ENCODE measurements at regions not wholly inside any gene's neighbourhood (a gene's known extent, or its start where the extent isn't known, plus 50 kb on each side); places are given as distances from the start of the nearest gene placed in this dataset.
"Not testable (repeated sequence)": the region's sequence is repeated elsewhere in the genome, so short reads cannot be mapped to it uniquely, and the experiment has no call there.

DNA sequence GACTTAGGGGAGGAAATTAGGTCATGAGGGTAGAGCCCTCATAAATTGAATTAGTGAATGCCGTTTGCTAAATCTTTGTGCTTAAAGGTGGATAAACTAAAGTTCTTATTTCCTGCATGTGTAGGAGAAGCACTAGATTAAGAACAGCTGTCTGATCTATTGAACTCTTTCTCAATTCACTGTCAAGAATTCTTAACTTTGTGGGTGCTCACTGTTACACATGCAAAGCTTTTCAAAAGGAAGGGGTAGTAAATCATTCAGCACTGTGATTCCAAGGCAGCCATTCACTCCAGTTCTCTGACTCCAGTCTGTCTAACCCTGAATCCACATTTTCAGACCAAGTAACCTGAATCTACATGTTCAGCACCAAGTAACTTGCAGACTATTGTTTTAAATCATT is 1520.1 kb downstream of the PCDH18 start:
- Histone ChIP-seq H3K27me3 (no peaks in the 10 kb centered on the region), H3K36me3 (no peaks in the 10 kb centered on the region), H3K9me3 (no peaks in the 10 kb centered on the region), H3K4me3 (no peak overlapping the region)
- no peak for DNase-seq

DNA sequence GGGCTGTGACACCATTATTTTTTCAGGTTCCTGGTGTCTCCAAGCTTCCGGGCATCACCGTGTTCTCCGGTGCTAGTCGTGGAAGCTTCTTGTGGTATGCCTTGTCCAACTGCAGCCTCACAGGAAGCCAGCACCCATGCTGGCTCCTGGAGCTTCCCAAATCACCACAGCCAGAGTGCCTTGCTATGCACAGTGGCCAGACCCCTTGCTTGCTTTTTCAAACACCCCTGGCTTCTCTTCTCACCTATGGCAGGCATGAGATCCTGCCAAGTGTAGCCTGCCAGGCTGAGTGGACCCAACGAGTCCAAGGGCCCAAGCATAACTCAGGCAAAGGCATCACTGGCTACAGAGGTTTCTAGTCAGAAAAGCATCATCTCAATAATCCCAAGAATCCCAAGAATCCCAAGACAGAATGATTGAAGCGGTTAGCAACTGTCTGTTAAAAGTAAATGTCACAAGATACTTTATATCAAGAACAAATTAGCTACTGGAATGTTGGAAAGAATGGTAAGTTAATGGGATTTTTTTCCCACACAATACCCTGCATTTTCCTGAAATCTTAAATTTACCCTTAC is 1522.9 kb downstream of the PCDH18 start:
- no peaks in the 10 kb centered on the region for H3K27me3 ChIP-seq
- H3K4me3 ChIP-seq, result no peak overlapping the region
- no peak for DNase-seq
- no peaks in the 10 kb centered on the region for H3K9me3 ChIP-seq
- H3K36me3 ChIP-seq, result no peaks in the 10 kb centered on the region

GRCh38 chr4:136007991-136008390 is 1524.3 kb downstream of the PCDH18 start:
- Histone ChIP-seq H3K9me3 (no peaks in the 10 kb centered on the region), H3K36me3 (no peaks in the 10 kb centered on the region)
- DNase-seq, result no peak

GRCh38 chr4:136002316-136002715 is 1530.0 kb downstream of the PCDH18 start:
- Histone ChIP-seq H3K27me3 (no peaks in the 10 kb centered on the region), H3K9me3 (no peaks in the 10 kb centered on the region), H3K36me3 (no peaks in the 10 kb centered on the region), H3K4me3 (no peak overlapping the region)
- no peak for DNase-seq

More at GRCh38 chr4:136007991-136008390, 1524.3 kb downstream of the PCDH18 start:
- no peak overlapping the region for H3K4me3 ChIP-seq
- H3K27me3 ChIP-seq, result no peaks in the 10 kb centered on the region

DNA sequence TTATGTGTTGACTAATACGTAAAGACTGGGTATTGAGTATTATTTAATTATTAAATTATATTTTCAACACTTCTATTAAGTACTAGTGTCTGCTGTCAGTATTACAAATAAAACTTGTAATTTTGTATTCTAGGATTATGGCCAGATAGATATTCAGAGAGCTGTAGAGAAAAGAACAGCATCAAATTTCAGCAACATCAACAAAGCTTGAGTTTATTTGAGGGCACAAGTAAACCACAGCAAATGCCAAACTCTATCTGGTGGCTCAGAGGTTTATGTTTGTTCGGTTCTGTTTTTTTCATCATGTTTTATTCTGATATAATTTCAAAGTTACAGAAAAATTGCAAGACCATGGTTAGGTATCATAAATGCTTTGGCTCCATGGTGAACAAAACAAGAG is 1530.5 kb downstream of the PCDH18 start:
- Histone ChIP-seq H3K27me3 (no peaks in the 10 kb centered on the region), H3K4me3 (no peak overlapping the region), H3K9me3 (no peaks in the 10 kb centered on the region), H3K36me3 (no peaks in the 10 kb centered on the region)
- no peak for DNase-seq

- no peak for DNase-seq
- H3K36me3 ChIP-seq, result no peaks in the 10 kb centered on the region
- H3K27me3 ChIP-seq, result no peaks in the 10 kb centered on the region
- no peak overlapping the region for H3K4me3 ChIP-seq
- no peaks in the 10 kb centered on the region for H3K9me3 ChIP-seq
Observed at GRCh38 chr4:136000246-136000645, 1532.0 kb downstream of the PCDH18 start.

- Histone ChIP-seq H3K9me3 (no peaks in the 10 kb centered on the region), H3K27me3 (no peaks in the 10 kb centered on the region), H3K4me3 (no peak overlapping the region), H3K36me3 (no peaks in the 10 kb centered on the region)
- DNase-seq, result no peak
Observed at GRCh38 chr4:135994360-135994759, 1537.9 kb downstream of the PCDH18 start.

DNA sequence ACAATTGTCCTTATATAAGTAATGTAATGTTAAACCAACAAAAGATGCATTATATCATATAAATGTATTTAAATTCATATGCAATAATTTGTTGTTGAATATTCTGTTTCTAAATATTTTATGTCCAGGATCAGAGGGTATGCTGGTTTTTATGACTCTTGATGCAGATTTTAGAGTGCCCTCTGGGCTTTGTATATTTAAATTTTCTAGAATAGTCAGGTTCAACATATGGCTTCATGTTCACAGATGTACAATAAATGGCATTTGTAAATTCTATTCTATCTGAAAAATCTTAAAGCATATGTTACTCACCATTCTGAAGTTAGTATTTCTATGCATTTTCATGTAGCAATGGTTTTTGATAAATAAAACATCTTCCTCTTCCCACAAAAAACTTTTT is 1555.4 kb downstream of the PCDH18 start:
- Histone ChIP-seq H3K4me3 (no peak overlapping the region), H3K36me3 (no peaks in the 10 kb centered on the region), H3K27me3 (no peaks in the 10 kb centered on the region), H3K9me3 (no peaks in the 10 kb centered on the region)
- no peak for DNase-seq

DNA sequence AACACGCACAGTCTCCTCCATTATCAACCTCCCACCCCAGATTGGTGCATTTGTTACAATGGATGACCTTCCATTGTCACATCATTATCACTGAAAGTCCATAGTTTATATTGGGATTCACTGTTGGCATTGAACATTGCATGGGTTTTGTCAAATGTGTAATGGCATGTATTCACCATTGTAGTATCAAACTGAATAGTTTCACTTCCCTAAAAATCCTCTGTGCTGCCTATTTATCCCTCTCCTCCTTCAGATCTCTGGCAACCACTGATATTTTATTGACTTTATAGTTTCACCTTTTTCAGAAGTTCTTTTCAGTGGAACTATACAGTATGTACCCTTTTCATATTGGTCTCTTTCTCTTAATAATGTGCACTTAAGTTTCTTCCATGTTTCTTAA is 1565.4 kb downstream of the PCDH18 start:
- Histone ChIP-seq H3K4me3 (no peak overlapping the region), H3K27me3 (no peaks in the 10 kb centered on the region), H3K36me3 (no peaks in the 10 kb centered on the region), H3K9me3 (no peaks in the 10 kb centered on the region)
- DNase-seq, result no peak

GRCh38 chr4:135963009-135963408 is 1569.3 kb downstream of the PCDH18 start:
- no peaks in the 10 kb centered on the region for H3K9me3 ChIP-seq
- no peaks in the 10 kb centered on the region for H3K36me3 ChIP-seq
- no peaks in the 10 kb centered on the region for H3K27me3 ChIP-seq
- no peak for DNase-seq
- no peak overlapping the region for H3K4me3 ChIP-seq

GRCh38 chr4:135949931-135950330 is 1582.4 kb downstream of the PCDH18 start:
- no peak for DNase-seq
- Histone ChIP-seq H3K9me3 (no peaks in the 10 kb centered on the region), H3K36me3 (no peaks in the 10 kb centered on the region), H3K4me3 (no peak overlapping the region), H3K27me3 (no peaks in the 10 kb centered on the region)

DNA sequence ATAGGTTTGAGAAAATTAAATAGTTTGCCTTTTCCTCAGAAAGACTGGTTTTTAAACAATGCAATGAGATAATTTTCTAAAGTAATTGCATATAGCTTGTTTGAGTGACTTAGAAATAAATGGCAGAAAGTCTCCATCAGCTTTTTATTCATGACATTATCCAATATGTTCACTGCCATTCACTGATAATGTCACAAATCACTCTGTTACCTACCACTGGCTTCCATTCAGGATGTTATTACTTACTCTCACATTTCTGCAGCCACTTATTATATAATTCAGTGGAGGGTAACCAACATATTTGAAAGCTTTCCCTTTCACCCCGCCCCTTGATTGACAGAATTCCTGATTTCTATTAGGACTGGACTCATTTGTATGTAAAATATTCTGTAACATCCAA is 1583.5 kb downstream of the PCDH18 start:
- H3K9me3 ChIP-seq, result no peaks in the 10 kb centered on the region
- no peak for DNase-seq
- H3K36me3 ChIP-seq, result no peaks in the 10 kb centered on the region
- no peaks in the 10 kb centered on the region for H3K27me3 ChIP-seq
- H3K4me3 ChIP-seq, result no peak overlapping the region

DNA sequence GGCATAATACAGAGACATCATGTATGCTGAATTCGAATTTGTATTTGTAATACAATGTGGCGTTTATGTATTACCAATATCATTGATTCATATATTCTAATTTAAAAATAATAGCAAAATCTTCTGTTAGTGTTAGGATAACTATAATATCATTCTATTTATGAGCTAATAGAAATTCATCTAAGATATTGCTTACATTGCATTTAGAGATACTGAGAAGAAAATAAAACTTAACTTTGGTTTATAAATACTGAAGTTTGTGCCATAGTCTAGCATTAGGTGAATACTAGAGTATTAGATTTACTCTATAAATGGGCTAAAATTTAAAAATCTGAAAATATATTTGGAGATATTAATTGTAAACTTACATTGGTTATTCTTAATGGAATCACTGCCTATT is 1590.6 kb downstream of the PCDH18 start:
- no peak for DNase-seq
- Histone ChIP-seq H3K9me3 (no peaks in the 10 kb centered on the region), H3K4me3 (no peak overlapping the region), H3K27me3 (no peaks in the 10 kb centered on the region), H3K36me3 (no peaks in the 10 kb centered on the region)

DNA sequence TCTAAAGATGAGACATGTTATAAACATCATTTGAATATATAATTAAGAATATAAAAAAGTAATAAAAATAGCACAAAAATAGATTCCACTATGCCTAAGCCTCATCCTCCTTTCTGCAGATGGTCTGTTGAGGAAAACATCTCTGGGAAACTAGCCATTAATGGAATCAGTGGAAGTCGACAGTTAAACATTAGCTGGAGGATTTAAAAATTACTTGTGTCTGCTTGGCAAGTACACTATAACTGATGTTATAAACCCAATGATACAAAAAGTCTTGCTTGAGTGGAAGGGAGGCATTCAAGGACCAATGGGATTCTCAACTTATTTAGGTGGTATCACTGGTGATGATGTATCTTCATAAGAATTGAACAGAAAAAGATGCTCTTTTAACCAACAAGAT is 1598.3 kb downstream of the PCDH18 start:
- Histone ChIP-seq H3K9me3 (no peaks in the 10 kb centered on the region), H3K36me3 (no peaks in the 10 kb centered on the region), H3K4me3 (no peak overlapping the region), H3K27me3 (no peaks in the 10 kb centered on the region)
- no peak for DNase-seq

GRCh38 chr4:135927651-135928050 is 1604.6 kb downstream of the PCDH18 start:
- H3K27me3 ChIP-seq, result no peaks in the 10 kb centered on the region
- no peaks in the 10 kb centered on the region for H3K9me3 ChIP-seq
- no peak overlapping the region for H3K4me3 ChIP-seq
- no peaks in the 10 kb centered on the region for H3K36me3 ChIP-seq
- DNase-seq, result no peak

GRCh38 chr4:135921081-135921480 is 1611.2 kb downstream of the PCDH18 start:
- Histone ChIP-seq H3K9me3 (no peaks in the 10 kb centered on the region), H3K36me3 (no peaks in the 10 kb centered on the region), H3K4me3 (no peak overlapping the region), H3K27me3 (no peaks in the 10 kb centered on the region)
- DNase-seq, result no peak

- H3K9me3 ChIP-seq, result no peaks in the 10 kb centered on the region
- H3K27me3 ChIP-seq, result no peaks in the 10 kb centered on the region
- no peaks in the 10 kb centered on the region for H3K36me3 ChIP-seq
- DNase-seq, result no peak
- no peak overlapping the region for H3K4me3 ChIP-seq
Observed at GRCh38 chr4:135917011-135917410, 1615.3 kb downstream of the PCDH18 start.

- DNase-seq, result no peak
- Histone ChIP-seq H3K9me3 (no peaks in the 10 kb centered on the region), H3K36me3 (no peaks in the 10 kb centered on the region), H3K27me3 (no peaks in the 10 kb centered on the region), H3K4me3 (no peak overlapping the region)
Observed at GRCh38 chr4:135900956-135901355, 1631.3 kb downstream of the PCDH18 start.

GRCh38 chr4:135864304-135864703 is 1662.7 kb upstream of the PABPC4L start:
- H3K4me3 ChIP-seq, H3K9me3 ChIP-seq, DNase-seq, H3K36me3 ChIP-seq, H3K27me3 ChIP-seq: not testable (repeated sequence)

All from MG63 (cell line).